GM23248 (cell line): ENCODE measurements at regions not wholly inside any gene's neighbourhood (a gene's known extent, or its start where the extent isn't known, plus 50 kb on each side); places are given as distances from the start of the nearest gene placed in this dataset.
"Not testable (repeated sequence)": the region's sequence is repeated elsewhere in the genome, so short reads cannot be mapped to it uniquely, and the experiment has no call there.

Experiments used
- DNase-seq: peaks from one replicate; pipeline ENCODE4 v3.0.0-alpha.2; 2015
- H2AFZ ChIP-seq: fragments of 200-600 bp; sonication (generic); 2 replicates; pipeline ENCODE4 v1.6.1; 2016; ENCODE audit warnings: antibody characterized with exemption
- H3F3A ChIP-seq: fragments of 200-600 bp; sonication (generic); 2 replicates; pipeline ENCODE4 v1.6.1; 2016; ENCODE audit warnings: mild to moderate bottlenecking, antibody characterized with exemption, mixed run types; ENCODE audit not compliant: insufficient read depth
- H3K27ac ChIP-seq: fragments of 200-600 bp; sonication (generic); 2 replicates; pipeline ENCODE4 v1.5.1; 2016; ENCODE audit warnings: mild to moderate bottlenecking
- H3K27me3 ChIP-seq: fragments of 200-600 bp; sonication (generic); replicated peaks from 2 replicates; pipeline ENCODE4 v1.6.1; 2016; ENCODE audit warnings: mild to moderate bottlenecking; ENCODE audit not compliant: insufficient read depth
- H3K36me3 ChIP-seq: fragments of 200-600 bp; sonication (generic); 2 replicates; pipeline ENCODE4 v1.6.1; 2016; ENCODE audit warnings: low read depth, mild to moderate bottlenecking
- H3K4me1 ChIP-seq: fragments of 200-600 bp; sonication (generic); 2 replicates; pipeline ENCODE4 v1.6.1; 2016; ENCODE audit warnings: mild to moderate bottlenecking; ENCODE audit not compliant: insufficient read depth
- H3K4me2 ChIP-seq: fragments of 200-600 bp; sonication (generic); one replicate; pipeline ENCODE4 v1.6.1; 2016; ENCODE audit warnings: mild to moderate bottlenecking; ENCODE audit not compliant: unreplicated experiment
- H3K4me3 ChIP-seq: fragments of 200-600 bp; sonication (generic); 2 replicates; pipeline ENCODE4 v1.5.1; 2016; ENCODE audit warnings: mild to moderate bottlenecking
- H3K79me2 ChIP-seq: fragments of 200-600 bp; sonication (generic); 2 replicates; pipeline ENCODE4 v1.6.1; 2016; ENCODE audit warnings: mild to moderate bottlenecking; ENCODE audit not compliant: insufficient read depth
- H3K9ac ChIP-seq: fragments of 200-600 bp; sonication (generic); 2 replicates; pipeline ENCODE4 v1.6.1; 2016; ENCODE audit warnings: mild to moderate bottlenecking
- H3K9me2 ChIP-seq: fragments of 200-600 bp; sonication (generic); 2 replicates; pipeline ENCODE4 v1.6.1; 2016; ENCODE audit warnings: mixed run types, mild to moderate bottlenecking, moderate library complexity; ENCODE audit not compliant: insufficient read depth
- H3K9me3 ChIP-seq: fragments of 200-600 bp; sonication (generic); one replicate; pipeline ENCODE4 v1.6.1; 2017; ENCODE audit warnings: low read depth
- H4K20me1 ChIP-seq: fragments of 200-600 bp; sonication (generic); 2 replicates; pipeline ENCODE4 v1.6.0; 2016; ENCODE audit not compliant: insufficient read depth
- EZH2 ChIP-seq: fragments of 200-600 bp; sonication (generic); IDR thresholded peaks from 2 replicates; pipeline ENCODE4 v1.6.1; 2018; ENCODE audit warnings: antibody characterized with exemption, mild to moderate bottlenecking; ENCODE audit not compliant: insufficient read depth, poor library complexity, severe bottlenecking
- EZH2phosphoT487 ChIP-seq: fragments of 200-600 bp; sonication (generic); IDR thresholded peaks from 2 replicates; pipeline ENCODE4 v1.6.1; 2018; ENCODE audit warnings: antibody characterized with exemption, moderate library complexity, mild to moderate bottlenecking, low read depth; ENCODE audit not compliant: insufficient read depth
- WGBS, 2 experiments: methylation state at CpG; one replicate each; pipeline ENCODE4 v1.1.6; 2015 to 2017; ENCODE audit warnings: low lambda C conversion rate in 2 of 2, low coverage in 1 of 2; ENCODE audit errors: missing lambda C conversion rate in 2 of 2; 5-methylcytosine and 5-hydroxymethylcytosine counted together
- in situ Hi-C: fragments of 300-500 bp; cut with MboI; formaldehyde crosslinking; loops from 2 replicates; pipeline ENCODE4 v1.15.0; 2020

DNA sequence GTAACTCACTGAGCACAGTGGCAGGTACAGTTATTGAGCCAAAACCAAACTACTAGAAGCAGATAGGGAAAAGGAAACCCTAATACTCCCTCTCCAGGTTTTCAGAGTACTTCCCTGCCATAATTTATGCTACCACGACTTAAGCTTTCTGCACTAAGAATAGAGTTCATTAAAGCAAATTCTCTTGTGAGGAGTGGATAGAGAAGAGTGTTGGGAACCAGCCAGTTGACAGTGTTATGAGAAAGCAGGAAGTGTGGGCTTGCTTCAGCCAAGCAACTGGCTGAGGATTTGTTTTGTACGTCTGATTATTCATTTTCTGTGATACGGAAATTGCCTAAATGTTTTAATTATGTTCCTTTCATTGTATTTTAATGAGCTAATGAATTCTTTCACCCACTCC lies 280.5 kb downstream of the KIF20B start:
- Histone ChIP-seq H3K27ac (no peak overlapping the region), H3K36me3 (no peaks in the 10 kb centered on the region), H2AFZ (no peak overlapping the region), H3F3A (no peaks in the 10 kb centered on the region), H3K4me3 (no peak overlapping the region), H3K9ac (no peak overlapping the region), H3K9me3 (no peaks in the 10 kb centered on the region), H3K4me2 (no peak overlapping the region), H3K4me1 (no peaks in the 10 kb centered on the region), H3K79me2 (no peaks in the 10 kb centered on the region), H4K20me1 (no peaks in the 10 kb centered on the region), H3K9me2 (no peaks in the 10 kb centered on the region), H3K27me3 (no peaks in the 10 kb centered on the region)
- WGBS, 2 experiments, result 0 to 4% methylated on average over 3 of the region's 3 CpGs
- DNase-seq, result no peak
- in situ Hi-C loops, result no loop called here
- TF ChIP-seq EZH2phosphoT487 (no peak), EZH2 (no peak)

DNA sequence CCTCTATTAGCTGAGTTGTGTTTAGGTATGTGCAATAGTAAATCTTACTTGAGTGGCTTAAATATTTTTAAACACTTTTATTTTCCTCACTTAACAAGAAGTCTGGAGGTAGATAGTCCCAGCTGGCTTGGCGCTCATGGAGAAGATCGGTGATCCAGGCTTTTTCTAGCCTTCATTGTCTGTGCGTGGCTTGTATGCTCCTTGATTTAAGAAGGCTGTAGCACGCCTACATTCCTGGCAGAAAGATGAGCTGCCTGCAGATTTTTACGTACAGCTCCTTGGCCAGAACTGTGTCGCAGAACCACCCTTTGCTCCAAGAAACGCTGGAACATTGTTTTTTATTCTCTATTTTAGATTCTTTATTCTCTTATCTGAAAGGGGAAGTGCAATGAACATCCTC lies 284.1 kb downstream of the KIF20B start:
- Histone ChIP-seq H3K27me3 (no peaks in the 10 kb centered on the region), H3K9me3 (no peaks in the 10 kb centered on the region), H3K9ac (no peak overlapping the region), H2AFZ (no peak overlapping the region), H3K9me2 (no peaks in the 10 kb centered on the region), H4K20me1 (no peaks in the 10 kb centered on the region), H3K36me3 (no peaks in the 10 kb centered on the region), H3F3A (no peaks in the 10 kb centered on the region), H3K4me1 (no peaks in the 10 kb centered on the region), H3K79me2 (no peaks in the 10 kb centered on the region), H3K4me3 (no peak overlapping the region), H3K4me2 (no peak overlapping the region), H3K27ac (no peak overlapping the region)
- no peak for DNase-seq
- TF ChIP-seq EZH2phosphoT487 (no peak), EZH2 (no peak)
- in situ Hi-C loops, result no loop called here
- WGBS, 2 experiments, result 26 to 28% methylated on average over 7 of the region's 7 CpGs

DNA sequence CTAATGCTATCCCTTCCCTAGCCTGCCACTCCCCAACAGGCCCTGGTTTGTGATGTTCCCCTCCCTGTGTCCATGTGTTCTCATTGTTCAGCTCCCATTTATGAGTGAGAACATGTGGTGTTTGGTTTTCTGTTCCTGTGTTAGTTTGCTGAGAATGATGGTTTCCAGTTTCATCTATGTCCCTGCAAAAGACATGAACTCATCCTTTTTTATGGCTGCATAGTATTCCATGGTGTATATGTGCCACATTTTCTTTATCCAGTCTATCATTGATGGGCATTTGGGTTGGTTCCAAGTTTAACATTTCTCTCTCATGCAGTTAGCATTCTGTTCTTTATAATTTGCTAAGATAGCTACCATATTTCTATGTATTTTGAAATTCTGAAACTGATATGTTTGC lies 287.0 kb downstream of the KIF20B start:
- in situ Hi-C loops, H3F3A ChIP-seq: not testable (repeated sequence)

DNA sequence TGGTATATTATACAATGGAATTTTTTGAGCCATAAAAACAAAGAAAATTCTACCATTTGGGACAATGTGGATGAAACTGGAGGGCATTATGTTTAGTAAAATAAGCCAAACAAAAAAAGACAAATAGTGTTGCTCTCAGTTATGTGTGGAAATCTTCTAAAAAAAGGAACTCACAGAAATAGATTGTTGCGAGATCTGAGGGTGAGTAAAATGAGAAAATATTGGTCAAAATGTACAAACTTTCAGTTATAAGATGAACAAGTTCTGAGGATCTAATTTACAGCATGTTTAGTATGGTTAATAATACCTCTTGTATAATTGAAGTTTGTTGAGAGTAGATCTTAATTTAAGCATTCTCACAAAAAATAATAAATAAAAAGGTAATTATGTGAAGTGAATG lies 291.2 kb downstream of the KIF20B start:
- H3K27me3 ChIP-seq, result no peaks in the 10 kb centered on the region
- no peaks in the 10 kb centered on the region for H3K4me1 ChIP-seq
- TF ChIP-seq EZH2 (no peak), EZH2phosphoT487 (no peak)
- no peaks in the 10 kb centered on the region for H4K20me1 ChIP-seq
- no peak overlapping the region for H3K4me2 ChIP-seq
- no peak for DNase-seq
- no peaks in the 10 kb centered on the region for H3K79me2 ChIP-seq
- 17 to 50% methylated on average over 1 of the region's 1 CpG for WGBS, 2 experiments
- no peaks in the 10 kb centered on the region for H3K36me3 ChIP-seq
- H3K9me3 ChIP-seq, result no peaks in the 10 kb centered on the region
- no peak overlapping the region for H3K4me3 ChIP-seq
- H2AFZ ChIP-seq, result no peak overlapping the region
- in situ Hi-C loops, result no loop called here
- no peaks in the 10 kb centered on the region for H3K9me2 ChIP-seq
- no peaks in the 10 kb centered on the region for H3F3A ChIP-seq
- no peak overlapping the region for H3K27ac ChIP-seq
- no peak overlapping the region for H3K9ac ChIP-seq

More for the DNA sequence above, 287.0 kb downstream of the KIF20B start:
- H3K79me2 ChIP-seq, DNase-seq, H3K27ac ChIP-seq, H3K4me1 ChIP-seq, H3K9ac ChIP-seq, H2AFZ ChIP-seq, H3K9me2 ChIP-seq, H4K20me1 ChIP-seq, H3K4me2 ChIP-seq, H3K36me3 ChIP-seq, H3K4me3 ChIP-seq, H3K27me3 ChIP-seq, H3K9me3 ChIP-seq: not testable (repeated sequence)

DNA sequence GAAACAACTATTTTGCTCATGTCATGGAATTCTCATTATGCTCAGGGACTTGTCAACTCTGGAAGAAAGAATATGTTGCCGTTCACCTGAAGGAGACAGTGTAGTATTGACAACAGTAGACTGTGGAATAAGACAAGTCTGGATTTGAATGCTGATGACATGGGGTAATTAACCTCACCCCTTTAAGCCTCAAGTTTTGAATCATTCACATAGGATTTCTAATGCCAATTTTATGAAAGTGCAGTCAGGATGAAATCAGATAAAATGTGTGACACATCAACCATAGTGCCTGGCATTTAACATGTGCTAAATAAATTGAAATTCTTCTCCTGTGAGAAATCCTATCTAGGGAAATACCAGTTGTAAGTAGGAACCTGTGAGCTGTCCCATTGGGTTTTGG lies 305.8 kb downstream of the KIF20B start:
- Histone ChIP-seq H3K27ac (no peak overlapping the region), H3K4me1 (no peaks in the 10 kb centered on the region), H3K27me3 (no peaks in the 10 kb centered on the region), H4K20me1 (no peaks in the 10 kb centered on the region), H3K4me2 (no peak overlapping the region), H3K9me2 (no peaks in the 10 kb centered on the region), H3K79me2 (no peaks in the 10 kb centered on the region), H3F3A (no peaks in the 10 kb centered on the region), H3K9me3 (no peaks in the 10 kb centered on the region), H3K9ac (no peak overlapping the region), H3K36me3 (no peaks in the 10 kb centered on the region), H3K4me3 (no peak overlapping the region), H2AFZ (no peak overlapping the region)
- TF ChIP-seq EZH2phosphoT487, result no peak
- TF ChIP-seq EZH2, result no peak
- DNase-seq, result peak; percentile 0
- in situ Hi-C loops, result no loop called here
- 28 to 30% methylated on average over 1 of the region's 1 CpG for WGBS, 2 experiments

DNA sequence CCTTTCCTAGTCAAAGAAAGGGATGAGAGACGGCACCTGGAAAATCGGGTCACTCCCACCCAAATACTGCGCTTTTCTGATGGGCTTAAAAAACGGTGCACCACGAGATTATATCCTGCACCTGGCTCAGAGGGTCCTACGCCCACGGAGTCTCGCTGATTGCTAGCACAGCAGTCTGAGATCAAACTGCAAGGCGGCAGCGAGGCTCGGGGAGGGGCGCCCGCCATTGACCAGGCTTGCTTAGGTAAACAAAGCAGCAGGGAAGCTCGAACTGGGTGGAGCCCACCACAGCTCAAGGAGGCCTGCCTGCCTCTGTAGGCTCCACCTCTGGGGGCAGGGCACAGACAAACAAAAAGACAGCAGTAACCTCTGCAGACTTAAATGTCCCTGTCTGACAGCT lies 309.9 kb downstream of the KIF20B start:
- in situ Hi-C loops, H2AFZ ChIP-seq, H3K4me2 ChIP-seq, H3F3A ChIP-seq, DNase-seq, H4K20me1 ChIP-seq, H3K79me2 ChIP-seq, H3K27me3 ChIP-seq, H3K9ac ChIP-seq, H3K27ac ChIP-seq, H3K36me3 ChIP-seq, H3K4me3 ChIP-seq, H3K9me3 ChIP-seq, H3K4me1 ChIP-seq, H3K9me2 ChIP-seq: not testable (repeated sequence)
- 27 to 30% methylated on average over 14 of the region's 14 CpGs for WGBS, 2 experiments
